ENCODE measurements at regions not wholly inside any gene's neighbourhood (a gene's known extent, or its start where the extent isn't known, plus 50 kb on each side); places are given as distances from the start of the nearest gene placed in this dataset.

- TF ChIP-seq RAD21 (IDR thresholded peaks at IDR 0.05; ENCODE audit: low read depth) (no peak), TEAD4 (IDR thresholded peaks at IDR 0.05) (no peak), FOXM1 (IDR thresholded peaks at IDR 0.05; ENCODE audit: borderline replicate concordance, low read depth) (no peak), CREB1 (IDR thresholded peaks at IDR 0.05; ENCODE audit: low read depth) (no peak), CEBPB (IDR thresholded peaks at IDR 0.05) (no peak)
Observed at GRCh38 chr6:4362326-4362725, 227.0 kb upstream of the ECI2 start.
